ENCODE measurements at regions not wholly inside any gene's neighbourhood (a gene's known extent, or its start where the extent isn't known, plus 50 kb on each side); places are given as distances from the start of the nearest gene placed in this dataset.

DNA sequence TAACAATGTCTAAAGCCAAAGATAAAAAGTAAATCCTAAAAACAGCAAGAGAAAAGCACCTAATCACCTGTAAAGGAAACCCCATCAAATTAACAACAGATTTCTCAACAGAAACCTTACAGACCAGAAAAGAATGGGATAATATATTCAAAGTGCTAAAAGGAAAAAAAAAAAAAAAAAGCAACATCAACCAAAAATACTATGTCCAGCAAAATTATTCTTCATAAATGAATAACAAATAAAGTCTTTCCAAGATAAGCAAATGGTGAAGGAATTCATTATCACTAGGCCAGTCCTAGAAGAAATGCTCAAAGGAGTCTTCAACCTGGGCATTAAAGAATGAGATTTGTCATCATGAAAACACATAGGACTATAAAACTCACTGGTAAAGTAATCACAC, 192.0 kb upstream of the UBASH3B start:
- TF ChIP-seq, protein P1, sequence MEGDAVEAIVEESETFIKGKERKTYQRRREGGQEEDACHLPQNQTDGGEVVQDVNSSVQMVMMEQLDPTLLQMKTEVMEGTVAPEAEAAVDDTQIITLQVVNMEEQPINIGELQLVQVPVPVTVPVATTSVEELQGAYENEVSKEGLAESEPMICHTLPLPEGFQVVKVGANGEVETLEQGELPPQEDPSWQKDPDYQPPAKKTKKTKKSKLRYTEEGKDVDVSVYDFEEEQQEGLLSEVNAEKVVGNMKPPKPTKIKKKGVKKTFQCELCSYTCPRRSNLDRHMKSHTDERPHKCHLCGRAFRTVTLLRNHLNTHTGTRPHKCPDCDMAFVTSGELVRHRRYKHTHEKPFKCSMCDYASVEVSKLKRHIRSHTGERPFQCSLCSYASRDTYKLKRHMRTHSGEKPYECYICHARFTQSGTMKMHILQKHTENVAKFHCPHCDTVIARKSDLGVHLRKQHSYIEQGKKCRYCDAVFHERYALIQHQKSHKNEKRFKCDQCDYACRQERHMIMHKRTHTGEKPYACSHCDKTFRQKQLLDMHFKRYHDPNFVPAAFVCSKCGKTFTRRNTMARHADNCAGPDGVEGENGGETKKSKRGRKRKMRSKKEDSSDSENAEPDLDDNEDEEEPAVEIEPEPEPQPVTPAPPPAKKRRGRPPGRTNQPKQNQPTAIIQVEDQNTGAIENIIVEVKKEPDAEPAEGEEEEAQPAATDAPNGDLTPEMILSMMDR (IDR thresholded peaks at IDR 0.05 in 8 of 11, conservative IDR thresholded peaks at IDR 0.05 in 3 of 11), result no peak
- TF ChIP-seq POLR2AphosphoS5 (IDR thresholded peaks at IDR 0.05), result no peak
- no peak for TF ChIP-seq POLR2A (IDR thresholded peaks at IDR 0.05)
